Choroid plexus epithelial cell (primary cell): ENCODE measurements at regions not wholly inside any gene's neighbourhood (a gene's known extent, or its start where the extent isn't known, plus 50 kb on each side); places are given as distances from the start of the nearest gene placed in this dataset.

Experiments used
- DNase-seq: peaks from one replicate; pipeline ENCODE4 v3.0.0-alpha.2; 2010; ENCODE audit warnings: low read depth
- H3K4me3 ChIP-seq: 2 replicates; pipeline ENCODE4 v1.5.1; 2011; ENCODE audit warnings: low read depth, mild to moderate bottlenecking, control low read depth, low read length, moderate library complexity
- TF ChIP-seq, protein P1 (sequence below): conservative IDR thresholded peaks from 2 replicates; pipeline ENCODE4 v1.5.1; 2011; ENCODE audit warnings: low read depth, mild to moderate bottlenecking, control low read depth, inconsistent platforms, low read length, moderate library complexity

DNA sequence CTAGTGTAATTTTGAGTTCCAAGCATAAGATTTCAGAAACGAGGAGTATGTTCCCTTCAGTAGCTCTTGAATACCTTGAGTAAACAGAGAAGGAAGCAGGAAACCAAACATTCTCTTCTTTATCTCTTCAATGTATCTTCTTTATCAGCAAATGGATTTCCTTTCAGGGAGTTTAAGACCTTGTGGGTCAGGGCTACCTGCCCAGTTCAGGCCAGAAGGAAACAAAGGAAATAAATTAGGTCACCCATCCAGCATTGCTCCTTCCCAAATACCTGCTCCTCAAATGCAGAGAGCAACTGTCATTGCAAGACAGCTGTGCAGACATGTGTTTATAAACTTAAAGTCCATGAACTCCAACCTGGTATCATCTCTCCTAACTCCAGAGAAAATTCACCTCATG is 130.1 kb upstream of the SOD1 start:
- no peak overlapping the region for H3K4me3 ChIP-seq
- TF ChIP-seq, protein P1, sequence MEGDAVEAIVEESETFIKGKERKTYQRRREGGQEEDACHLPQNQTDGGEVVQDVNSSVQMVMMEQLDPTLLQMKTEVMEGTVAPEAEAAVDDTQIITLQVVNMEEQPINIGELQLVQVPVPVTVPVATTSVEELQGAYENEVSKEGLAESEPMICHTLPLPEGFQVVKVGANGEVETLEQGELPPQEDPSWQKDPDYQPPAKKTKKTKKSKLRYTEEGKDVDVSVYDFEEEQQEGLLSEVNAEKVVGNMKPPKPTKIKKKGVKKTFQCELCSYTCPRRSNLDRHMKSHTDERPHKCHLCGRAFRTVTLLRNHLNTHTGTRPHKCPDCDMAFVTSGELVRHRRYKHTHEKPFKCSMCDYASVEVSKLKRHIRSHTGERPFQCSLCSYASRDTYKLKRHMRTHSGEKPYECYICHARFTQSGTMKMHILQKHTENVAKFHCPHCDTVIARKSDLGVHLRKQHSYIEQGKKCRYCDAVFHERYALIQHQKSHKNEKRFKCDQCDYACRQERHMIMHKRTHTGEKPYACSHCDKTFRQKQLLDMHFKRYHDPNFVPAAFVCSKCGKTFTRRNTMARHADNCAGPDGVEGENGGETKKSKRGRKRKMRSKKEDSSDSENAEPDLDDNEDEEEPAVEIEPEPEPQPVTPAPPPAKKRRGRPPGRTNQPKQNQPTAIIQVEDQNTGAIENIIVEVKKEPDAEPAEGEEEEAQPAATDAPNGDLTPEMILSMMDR = no peak

DNA sequence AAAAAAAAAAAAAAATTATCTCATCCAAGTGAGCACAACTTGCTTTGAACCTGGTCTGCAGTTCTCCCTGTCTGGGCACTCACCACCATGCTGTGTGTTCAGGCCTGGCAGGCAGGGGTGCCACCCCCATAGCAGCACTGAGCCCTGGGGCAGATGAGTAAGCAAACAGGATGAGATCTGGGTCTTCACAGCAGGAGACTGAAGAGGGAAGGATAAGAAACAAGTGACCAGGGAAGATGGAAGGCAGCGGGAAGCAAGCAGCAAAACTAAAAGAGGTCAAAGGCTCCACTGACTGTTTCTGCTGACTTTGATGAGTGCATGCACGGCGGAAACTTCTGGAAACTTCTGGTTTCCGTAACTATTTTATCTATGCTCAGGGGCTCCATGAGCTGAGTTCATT is 133.5 kb upstream of the SOD1 start:
- peak; percentile 69 for DNase-seq

More for the DNA sequence above, 130.1 kb upstream of the SOD1 start:
- no peak for DNase-seq

DNA sequence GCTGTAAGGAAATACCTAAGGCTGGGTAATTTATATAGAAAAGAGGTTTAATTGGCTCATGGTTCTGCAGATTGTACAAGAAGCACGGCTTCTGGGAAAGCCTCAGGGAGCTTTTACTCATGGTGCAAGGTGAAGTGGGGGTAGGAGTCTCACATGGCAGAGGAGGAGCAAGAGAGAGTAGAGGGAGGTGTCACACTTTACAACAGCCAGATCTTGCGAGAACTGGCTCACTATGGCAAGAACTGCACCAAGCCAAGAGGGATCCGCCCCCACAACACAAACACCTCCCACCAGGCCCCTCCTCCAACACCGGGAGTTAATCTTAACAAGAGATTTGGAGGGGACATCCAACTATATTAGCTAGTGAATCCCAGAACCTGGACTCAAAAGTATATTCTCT is 135.4 kb upstream of the SOD1 start:
- H3K4me3 ChIP-seq = no peak overlapping the region

More for the DNA sequence above, 133.5 kb upstream of the SOD1 start:
- TF ChIP-seq, protein P1 = no peak
- H3K4me3 ChIP-seq = no peak overlapping the region

DNA sequence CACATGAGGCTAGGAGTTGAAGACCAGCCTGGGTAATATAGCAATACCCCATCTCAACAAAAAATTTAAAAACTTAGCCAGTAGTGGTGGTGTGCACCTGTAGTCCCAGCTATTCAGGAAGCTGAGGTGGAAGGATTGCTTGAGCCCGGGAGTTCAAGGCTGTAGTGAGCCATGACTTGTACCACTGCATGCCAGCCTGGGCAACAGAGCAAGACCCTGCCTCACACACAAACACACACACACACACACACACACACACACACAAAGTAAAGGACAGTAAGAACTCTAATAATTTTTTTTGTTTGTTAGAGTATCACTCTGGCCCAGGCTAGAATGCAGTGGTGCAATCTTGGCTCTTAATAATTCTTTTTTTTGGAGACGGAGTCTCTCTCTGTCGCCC is 138.0 kb upstream of the SOD1 start:
- TF ChIP-seq, protein P1 = no peak
- no peak for DNase-seq
- H3K4me3 ChIP-seq = no peak overlapping the region

More for the DNA sequence above, 135.4 kb upstream of the SOD1 start:
- TF ChIP-seq, protein P1 = no peak
- DNase-seq = no peak

DNA sequence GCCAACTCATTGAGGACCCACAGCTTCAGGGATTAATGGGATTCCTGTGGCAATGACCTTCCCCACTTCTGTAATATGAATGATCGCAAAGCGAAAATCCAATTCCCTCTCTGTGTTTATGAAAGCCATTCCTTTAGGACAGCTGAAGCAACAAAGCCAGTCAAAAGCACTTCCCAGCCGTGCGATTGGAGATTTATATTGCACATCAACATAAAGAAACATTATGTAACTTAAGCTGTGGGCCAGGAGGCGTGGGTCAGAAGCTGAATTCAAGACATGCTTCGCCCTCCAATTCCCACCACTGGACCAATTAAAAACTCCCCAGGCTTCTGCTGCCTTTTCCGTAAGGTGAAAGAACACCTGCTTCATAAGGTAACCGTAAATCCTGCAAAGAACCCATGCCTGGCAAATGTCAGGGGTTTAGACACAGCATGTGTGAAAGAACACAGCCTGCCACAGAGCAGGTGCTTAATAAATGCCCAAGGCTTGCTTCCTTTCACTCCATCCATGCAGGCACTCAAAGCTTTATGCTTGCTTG is 138.9 kb upstream of the SOD1 start:
- peak; percentile 53 for DNase-seq
- H3K4me3 ChIP-seq = no peak overlapping the region
- TF ChIP-seq, protein P1 = no peak

DNA sequence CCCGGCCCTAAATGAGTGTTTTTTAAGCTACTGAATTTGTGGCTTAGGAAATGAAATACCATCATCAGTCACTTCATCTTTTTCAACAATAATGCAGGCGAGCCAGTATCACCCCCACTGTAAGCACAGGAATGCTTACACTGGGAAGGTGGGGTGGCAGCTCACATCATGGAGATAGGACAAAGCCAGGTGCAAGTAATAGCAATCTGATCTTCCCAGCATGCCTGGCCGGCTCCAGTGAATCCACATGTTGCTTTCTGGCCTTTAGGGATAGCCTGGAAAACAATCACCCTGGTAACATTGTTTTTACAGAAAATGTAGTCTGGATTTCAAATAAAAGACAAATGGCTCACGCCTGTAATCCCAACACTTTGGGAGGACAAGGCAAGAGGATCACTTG is 140.9 kb upstream of the SOD1 start:
- no peak overlapping the region for H3K4me3 ChIP-seq
- DNase-seq = no peak
- TF ChIP-seq, protein P1 = no peak

DNA sequence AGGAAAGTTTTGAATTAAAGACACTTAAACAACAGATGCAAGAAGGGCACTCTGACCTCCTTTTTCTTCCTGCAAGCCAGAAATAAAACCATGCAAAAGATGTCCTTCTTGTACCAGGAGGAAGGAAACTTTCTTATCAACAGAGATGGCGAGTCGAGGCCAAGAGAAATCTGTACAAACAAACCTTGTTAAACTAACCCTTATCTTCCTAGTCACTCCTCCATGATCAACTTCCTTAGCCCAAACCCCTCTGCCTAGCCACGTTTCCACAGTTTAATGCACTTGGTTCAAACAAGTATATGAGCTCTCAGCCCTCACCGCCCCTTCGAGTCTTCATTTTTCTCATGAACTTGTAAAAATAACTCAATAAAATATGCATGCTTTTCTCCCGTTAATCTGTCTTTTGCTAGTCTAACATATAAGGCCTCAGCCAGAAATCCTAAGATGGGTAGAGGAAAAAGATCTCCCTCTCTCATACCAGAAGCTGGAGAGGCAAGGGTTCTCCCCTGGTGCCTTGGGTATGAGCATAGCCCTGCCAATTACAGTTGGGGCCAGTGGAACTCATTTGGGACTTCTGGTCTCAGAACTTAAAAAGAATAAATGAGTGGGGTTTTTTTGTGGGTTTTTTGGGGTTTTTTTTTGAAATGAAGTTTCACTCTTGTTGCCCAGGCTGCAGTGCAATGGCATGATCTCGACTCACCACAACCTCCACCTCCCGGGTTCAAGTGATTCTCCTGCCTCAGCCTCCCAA is 141.7 kb upstream of the SOD1 start:
- TF ChIP-seq, protein P1 = no peak
- DNase-seq = no peak
- H3K4me3 ChIP-seq = no peak overlapping the region
